ENCODE measurements at regions not wholly inside any gene's neighbourhood (a gene's known extent, or its start where the extent isn't known, plus 50 kb on each side); places are given as distances from the start of the nearest gene placed in this dataset.

GRCh38 chr7:20466543-20467021 lies 135.9 kb downstream of the ITGB8 start:
- Histone ChIP-seq H3K9ac (ENCODE audit: low read depth, low read length, poor library complexity) (no peak overlapping the region), H4K8ac (ENCODE audit: low read depth, low read length) (no peak overlapping the region), H3K4me2 (ENCODE audit: insufficient read depth, low read length, poor library complexity, severe bottlenecking) (no peak overlapping the region), H3K27me3 (ENCODE audit: control insufficient read depth in 3 of 3, insufficient read depth in 3 of 3, low read depth in 1 of 3, low read length in 3 of 3) (no peaks in the 10 kb centered on the region), H2BK15ac (ENCODE audit: low read length) (no peak overlapping the region), H3K14ac (ENCODE audit: low read length) (no peak overlapping the region), H3K79me1 (ENCODE audit: low read depth, low read length) (no peaks in the 10 kb centered on the region), H4K91ac (ENCODE audit: low read depth, low read length, poor library complexity) (no peak overlapping the region), H3K18ac (ENCODE audit: low read length) (no peak overlapping the region), H3K9me3 (replicated peaks in 1 of 2; ENCODE audit: control insufficient read depth in 2 of 2, insufficient read depth in 1 of 2, low read depth in 1 of 2, low read length in 2 of 2) (no peaks in the 10 kb centered on the region), H3K4ac (ENCODE audit: low read length) (no peak overlapping the region), H2BK5ac (ENCODE audit: low read length) (no peak overlapping the region), H2BK12ac (ENCODE audit: low read length) (no peak overlapping the region), H2AFZ (ENCODE audit: low read length) (no peak overlapping the region), H3K4me3 (ENCODE audit: low read length in 2 of 2) (no peak overlapping the region), H3K27ac (replicated peaks; ENCODE audit: low read length) (no peak overlapping the region), H3K23ac (ENCODE audit: low read depth, low read length, poor library complexity) (no peak overlapping the region), H3K4me1 (ENCODE audit: control insufficient read depth in 2 of 2, insufficient read depth in 1 of 2, low read depth in 1 of 2, low read length in 2 of 2) (no peaks in the 10 kb centered on the region), H3K36me3 (replicated peaks in 1 of 2; ENCODE audit: control insufficient read depth in 2 of 2, insufficient read depth in 2 of 2, low read length in 2 of 2) (no peaks in the 10 kb centered on the region), H2BK120ac (ENCODE audit: low read depth, low read length) (no peak overlapping the region), H2AK5ac (ENCODE audit: low read depth, low read length) (no peak overlapping the region)
- DNase-seq (ENCODE audit: low spot score), result no peak
- WGBS, 2 donors (ENCODE audit: extremely low coverage in 2 of 2, insufficient read length in 2 of 2, insufficient replicate concordance in 1 of 2), result no CpG with 5 or more reads among the region's 1 CpG

- H3K23ac ChIP-seq (ENCODE audit: low read depth, low read length, poor library complexity), result no peak overlapping the region
- no peak overlapping the region for H2BK15ac ChIP-seq (ENCODE audit: low read length)
- H3K4me1 ChIP-seq (ENCODE audit: control insufficient read depth in 2 of 2, insufficient read depth in 1 of 2, low read depth in 1 of 2, low read length in 2 of 2), result no peaks in the 10 kb centered on the region
- no peak overlapping the region for H4K91ac ChIP-seq (ENCODE audit: low read depth, low read length, poor library complexity)
- H3K36me3 ChIP-seq (replicated peaks in 1 of 2; ENCODE audit: control insufficient read depth in 2 of 2, insufficient read depth in 2 of 2, low read length in 2 of 2), result no peaks in the 10 kb centered on the region
- H3K79me1 ChIP-seq (ENCODE audit: low read depth, low read length), result no peaks in the 10 kb centered on the region
- no peak overlapping the region for H2BK120ac ChIP-seq (ENCODE audit: low read depth, low read length)
- no peak overlapping the region for H2AFZ ChIP-seq (ENCODE audit: low read length)
- no peaks in the 10 kb centered on the region for H3K9me3 ChIP-seq (replicated peaks in 1 of 2; ENCODE audit: control insufficient read depth in 2 of 2, insufficient read depth in 1 of 2, low read depth in 1 of 2, low read length in 2 of 2)
- H3K27me3 ChIP-seq (ENCODE audit: control insufficient read depth in 3 of 3, insufficient read depth in 3 of 3, low read depth in 1 of 3, low read length in 3 of 3), result no peaks in the 10 kb centered on the region
- no peak overlapping the region for H4K8ac ChIP-seq (ENCODE audit: low read depth, low read length)
- WGBS, 2 donors (ENCODE audit: extremely low coverage in 2 of 2, insufficient read length in 2 of 2, insufficient replicate concordance in 1 of 2), result no CpG with 5 or more reads among the region's 1 CpG
- H3K18ac ChIP-seq (ENCODE audit: low read length), result no peak overlapping the region
- H3K27ac ChIP-seq (replicated peaks; ENCODE audit: low read length), result no peak overlapping the region
- no peak for DNase-seq (ENCODE audit: low spot score)
- no peak overlapping the region for H3K9ac ChIP-seq (ENCODE audit: low read depth, low read length, poor library complexity)
- H3K4me2 ChIP-seq (ENCODE audit: insufficient read depth, low read length, poor library complexity, severe bottlenecking), result no peak overlapping the region
- H2AK5ac ChIP-seq (ENCODE audit: low read depth, low read length), result no peak overlapping the region
- no peak overlapping the region for H3K4ac ChIP-seq (ENCODE audit: low read length)
- no peak overlapping the region for H3K14ac ChIP-seq (ENCODE audit: low read length)
- H2BK12ac ChIP-seq (ENCODE audit: low read length), result no peak overlapping the region
- no peak overlapping the region for H2BK5ac ChIP-seq (ENCODE audit: low read length)
- no peak overlapping the region for H3K4me3 ChIP-seq (ENCODE audit: low read length in 2 of 2)
Measured at GRCh38 chr7:20470082-20470481, 139.4 kb downstream of the ITGB8 start.

- no peaks in the 10 kb centered on the region for H3K36me3 ChIP-seq (replicated peaks in 1 of 2; ENCODE audit: control insufficient read depth in 2 of 2, insufficient read depth in 2 of 2, low read length in 2 of 2)
- no peak overlapping the region for H3K18ac ChIP-seq (ENCODE audit: low read length)
- no CpG with 5 or more reads among the region's 1 CpG for WGBS, 2 donors (ENCODE audit: extremely low coverage in 2 of 2, insufficient read length in 2 of 2, insufficient replicate concordance in 1 of 2)
- H3K4ac ChIP-seq (ENCODE audit: low read length), result no peak overlapping the region
- H3K27ac ChIP-seq (replicated peaks; ENCODE audit: low read length), result no peak overlapping the region
- no peak overlapping the region for H2BK12ac ChIP-seq (ENCODE audit: low read length)
- H3K9ac ChIP-seq (ENCODE audit: low read depth, low read length, poor library complexity), result no peak overlapping the region
- no peak overlapping the region for H2BK5ac ChIP-seq (ENCODE audit: low read length)
- DNase-seq (ENCODE audit: low spot score), result no peak
- H3K4me2 ChIP-seq (ENCODE audit: insufficient read depth, low read length, poor library complexity, severe bottlenecking), result no peak overlapping the region
- no peak overlapping the region for H4K8ac ChIP-seq (ENCODE audit: low read depth, low read length)
- no peak overlapping the region for H2AK5ac ChIP-seq (ENCODE audit: low read depth, low read length)
- no peak overlapping the region for H3K14ac ChIP-seq (ENCODE audit: low read length)
- no peak overlapping the region for H2BK120ac ChIP-seq (ENCODE audit: low read depth, low read length)
- H3K27me3 ChIP-seq (ENCODE audit: control insufficient read depth in 3 of 3, insufficient read depth in 3 of 3, low read depth in 1 of 3, low read length in 3 of 3), result no peaks in the 10 kb centered on the region
- no peak overlapping the region for H4K91ac ChIP-seq (ENCODE audit: low read depth, low read length, poor library complexity)
- H3K9me3 ChIP-seq (replicated peaks in 1 of 2; ENCODE audit: control insufficient read depth in 2 of 2, insufficient read depth in 1 of 2, low read depth in 1 of 2, low read length in 2 of 2), result no peaks in the 10 kb centered on the region
- H3K4me1 ChIP-seq (ENCODE audit: control insufficient read depth in 2 of 2, insufficient read depth in 1 of 2, low read depth in 1 of 2, low read length in 2 of 2), result no peaks in the 10 kb centered on the region
- no peak overlapping the region for H3K4me3 ChIP-seq (ENCODE audit: low read length in 2 of 2)
- no peak overlapping the region for H2AFZ ChIP-seq (ENCODE audit: low read length)
- no peak overlapping the region for H3K23ac ChIP-seq (ENCODE audit: low read depth, low read length, poor library complexity)
- no peaks in the 10 kb centered on the region for H3K79me1 ChIP-seq (ENCODE audit: low read depth, low read length)
- H2BK15ac ChIP-seq (ENCODE audit: low read length), result no peak overlapping the region
Measured at GRCh38 chr7:20470726-20471125, 140.0 kb downstream of the ITGB8 start.

GRCh38 chr7:20474249-20474648 lies 141.2 kb upstream of the ABCB5 start:
- Histone ChIP-seq H2BK15ac (ENCODE audit: low read length) (no peak overlapping the region), H3K14ac (ENCODE audit: low read length) (no peak overlapping the region), H4K8ac (ENCODE audit: low read depth, low read length) (no peak overlapping the region), H3K18ac (ENCODE audit: low read length) (no peak overlapping the region), H3K9me3 (replicated peaks in 1 of 2; ENCODE audit: control insufficient read depth in 2 of 2, insufficient read depth in 1 of 2, low read depth in 1 of 2, low read length in 2 of 2) (no peaks in the 10 kb centered on the region), H2AFZ (ENCODE audit: low read length) (no peak overlapping the region), H3K4me3 (ENCODE audit: low read length in 2 of 2) (no peak overlapping the region), H3K23ac (ENCODE audit: low read depth, low read length, poor library complexity) (no peak overlapping the region), H3K36me3 (replicated peaks in 1 of 2; ENCODE audit: control insufficient read depth in 2 of 2, insufficient read depth in 2 of 2, low read length in 2 of 2) (no peaks in the 10 kb centered on the region), H4K91ac (ENCODE audit: low read depth, low read length, poor library complexity) (no peak overlapping the region), H3K4me2 (ENCODE audit: insufficient read depth, low read length, poor library complexity, severe bottlenecking) (no peak overlapping the region), H2BK120ac (ENCODE audit: low read depth, low read length) (no peak overlapping the region), H3K4me1 (ENCODE audit: control insufficient read depth in 2 of 2, insufficient read depth in 1 of 2, low read depth in 1 of 2, low read length in 2 of 2) (peaks cover 0 to 1% of the 10 kb centered on the region in 2 donors), H2BK12ac (ENCODE audit: low read length) (no peak overlapping the region), H3K4ac (ENCODE audit: low read length) (no peak overlapping the region), H3K27me3 (ENCODE audit: control insufficient read depth in 3 of 3, insufficient read depth in 3 of 3, low read depth in 1 of 3, low read length in 3 of 3) (no peaks in the 10 kb centered on the region), H2BK5ac (ENCODE audit: low read length) (no peak overlapping the region), H3K9ac (ENCODE audit: low read depth, low read length, poor library complexity) (no peak overlapping the region), H3K79me1 (ENCODE audit: low read depth, low read length) (no peaks in the 10 kb centered on the region), H3K27ac (replicated peaks; ENCODE audit: low read length) (no peak overlapping the region), H2AK5ac (ENCODE audit: low read depth, low read length) (no peak overlapping the region)
- no CpG with 5 or more reads among the region's 2 CpGs for WGBS, 2 donors (ENCODE audit: extremely low coverage in 2 of 2, insufficient read length in 2 of 2, insufficient replicate concordance in 1 of 2)
- DNase-seq (ENCODE audit: low spot score), result no peak
